C4-2B (cell line): ENCODE measurements at regions not wholly inside any gene's neighbourhood (a gene's known extent, or its start where the extent isn't known, plus 50 kb on each side); places are given as distances from the start of the nearest gene placed in this dataset.

Experiments used
- H3K27ac ChIP-seq: fragments of 450-650 bp; 2 replicates; pipeline ENCODE4 v1.5.1; 2017
- ZFX ChIP-seq: fragments of 450-650 bp; IDR thresholded peaks from 2 replicates; pipeline ENCODE4 v1.6.1; 2017
- TF ChIP-seq, protein P1 (sequence below): fragments of 450-650 bp; conservative IDR thresholded peaks from 2 replicates; pipeline ENCODE4 v1.5.1; 2017; ENCODE audit warnings: mild to moderate bottlenecking

DNA sequence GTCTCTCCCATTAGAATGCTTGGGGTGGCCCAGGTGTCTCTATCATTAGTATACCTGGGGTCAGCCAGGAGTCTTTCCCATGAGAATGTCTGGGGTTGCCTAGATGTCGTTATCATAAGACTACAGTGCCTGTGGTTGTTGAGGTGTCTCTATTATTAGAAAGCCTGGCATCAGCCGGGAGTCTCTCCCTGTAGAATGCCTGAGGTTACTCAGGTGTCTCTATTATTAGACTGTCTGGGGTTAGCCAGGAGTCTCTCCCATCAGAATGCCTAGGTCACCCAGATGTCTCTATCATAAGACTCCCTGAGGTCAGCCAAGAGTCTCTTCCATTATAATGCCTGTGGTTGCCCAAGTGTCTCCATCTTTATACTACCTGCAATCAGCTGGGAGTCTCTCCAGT, 1541.1 kb downstream of the UQCRFS1 start:
- H3K27ac ChIP-seq, result no peak overlapping the region
- TF ChIP-seq ZFX, result no peak
- TF ChIP-seq, protein P1, sequence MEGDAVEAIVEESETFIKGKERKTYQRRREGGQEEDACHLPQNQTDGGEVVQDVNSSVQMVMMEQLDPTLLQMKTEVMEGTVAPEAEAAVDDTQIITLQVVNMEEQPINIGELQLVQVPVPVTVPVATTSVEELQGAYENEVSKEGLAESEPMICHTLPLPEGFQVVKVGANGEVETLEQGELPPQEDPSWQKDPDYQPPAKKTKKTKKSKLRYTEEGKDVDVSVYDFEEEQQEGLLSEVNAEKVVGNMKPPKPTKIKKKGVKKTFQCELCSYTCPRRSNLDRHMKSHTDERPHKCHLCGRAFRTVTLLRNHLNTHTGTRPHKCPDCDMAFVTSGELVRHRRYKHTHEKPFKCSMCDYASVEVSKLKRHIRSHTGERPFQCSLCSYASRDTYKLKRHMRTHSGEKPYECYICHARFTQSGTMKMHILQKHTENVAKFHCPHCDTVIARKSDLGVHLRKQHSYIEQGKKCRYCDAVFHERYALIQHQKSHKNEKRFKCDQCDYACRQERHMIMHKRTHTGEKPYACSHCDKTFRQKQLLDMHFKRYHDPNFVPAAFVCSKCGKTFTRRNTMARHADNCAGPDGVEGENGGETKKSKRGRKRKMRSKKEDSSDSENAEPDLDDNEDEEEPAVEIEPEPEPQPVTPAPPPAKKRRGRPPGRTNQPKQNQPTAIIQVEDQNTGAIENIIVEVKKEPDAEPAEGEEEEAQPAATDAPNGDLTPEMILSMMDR, result no peak

DNA sequence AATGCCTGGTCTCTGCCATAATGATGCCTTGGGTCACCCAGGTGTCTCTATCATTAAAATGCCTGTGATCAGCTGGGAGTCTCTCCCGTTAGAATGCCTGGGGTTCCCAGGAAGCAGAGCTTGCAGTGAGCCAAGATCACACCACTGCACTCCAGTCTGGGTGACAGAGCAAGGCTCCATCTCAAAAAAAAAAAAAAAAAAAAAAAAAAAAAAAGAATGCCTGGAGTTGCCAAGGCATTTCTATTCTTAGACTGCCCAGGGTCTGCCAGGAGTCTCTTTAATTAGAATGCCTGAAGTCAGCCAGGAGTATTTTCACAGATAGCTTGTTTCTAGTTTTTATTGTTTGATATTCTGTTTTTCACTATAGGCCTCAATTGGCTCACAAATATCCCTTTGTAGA, 1552.5 kb downstream of the UQCRFS1 start:
- TF ChIP-seq, protein P1, result no peak
- no peak for TF ChIP-seq ZFX
- H3K27ac ChIP-seq, result no peak overlapping the region

DNA sequence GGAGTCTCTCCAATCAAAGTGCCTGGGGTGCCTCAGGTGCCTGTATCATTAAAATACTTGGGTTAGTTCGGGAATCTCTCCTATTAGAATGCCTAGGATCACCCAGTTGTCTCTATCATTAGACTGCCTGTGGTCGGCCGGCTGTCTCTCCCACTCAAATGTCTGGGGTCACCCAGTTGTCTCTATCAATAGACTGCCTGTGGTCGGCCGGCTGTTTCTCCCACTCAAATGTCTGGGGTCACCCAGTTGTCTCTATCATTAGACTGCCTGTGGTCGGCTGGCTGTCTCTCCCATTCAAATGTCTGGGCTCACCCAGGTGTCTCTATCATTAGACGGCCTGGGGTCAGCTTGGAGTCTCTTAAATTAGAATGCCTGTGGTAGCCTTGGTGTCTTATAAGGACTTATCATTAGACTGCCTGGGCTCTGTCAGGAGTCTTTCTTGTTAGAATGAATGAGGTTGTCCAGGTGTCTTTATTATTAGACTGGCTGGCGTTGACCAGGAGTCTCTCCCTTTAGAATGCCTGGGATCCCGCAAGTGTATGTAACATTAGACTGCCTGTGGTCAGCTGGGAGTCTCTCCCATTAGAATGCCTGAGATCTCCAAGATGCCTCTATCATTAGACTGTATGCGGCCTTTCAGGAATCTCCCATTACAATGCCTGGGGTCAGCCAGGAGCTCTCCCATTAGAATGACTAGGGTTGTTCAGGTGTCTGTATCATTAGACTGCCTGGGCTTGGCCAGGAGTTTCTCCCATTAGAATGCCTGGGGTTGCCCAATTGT, 1555.5 kb downstream of the UQCRFS1 start:
- TF ChIP-seq ZFX, result no peak
- TF ChIP-seq, protein P1, result no peak
- no peak overlapping the region for H3K27ac ChIP-seq

DNA sequence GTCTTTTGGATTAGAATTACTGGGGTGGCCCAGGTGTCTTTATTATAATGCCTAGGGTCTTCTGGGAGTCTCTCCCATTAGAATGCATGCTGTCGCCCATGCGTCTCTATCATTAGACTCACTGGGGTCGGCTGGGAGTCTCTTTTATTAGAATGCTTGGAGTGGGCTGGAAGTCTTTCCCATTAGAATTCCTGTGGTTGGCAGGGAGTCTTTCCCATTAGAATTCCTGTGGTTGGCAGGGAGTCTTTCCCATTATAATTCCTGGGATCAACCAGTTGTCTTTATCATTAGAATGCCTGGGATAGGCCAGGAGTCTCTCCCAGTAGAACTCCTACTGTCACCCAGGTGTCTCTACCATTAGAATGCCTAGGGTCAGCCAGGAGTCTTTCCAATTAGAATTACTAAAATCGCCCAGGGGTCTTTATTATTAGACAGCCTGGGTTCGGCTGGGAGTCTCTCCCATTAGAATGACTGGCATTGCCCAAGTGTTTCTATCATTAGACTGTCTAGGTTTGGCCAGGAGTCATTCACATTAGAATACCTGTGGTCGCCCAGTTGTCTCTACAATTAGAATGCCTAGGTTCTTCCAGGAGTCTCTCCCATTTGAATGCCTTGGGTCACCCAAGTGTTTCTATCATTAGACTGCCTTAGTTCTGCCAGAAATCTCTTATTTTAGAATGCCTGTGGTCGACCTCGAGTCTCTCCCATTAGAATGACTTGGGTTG, 1558.5 kb downstream of the UQCRFS1 start:
- TF ChIP-seq, protein P1, result no peak
- no peak for TF ChIP-seq ZFX
- no peak overlapping the region for H3K27ac ChIP-seq

DNA sequence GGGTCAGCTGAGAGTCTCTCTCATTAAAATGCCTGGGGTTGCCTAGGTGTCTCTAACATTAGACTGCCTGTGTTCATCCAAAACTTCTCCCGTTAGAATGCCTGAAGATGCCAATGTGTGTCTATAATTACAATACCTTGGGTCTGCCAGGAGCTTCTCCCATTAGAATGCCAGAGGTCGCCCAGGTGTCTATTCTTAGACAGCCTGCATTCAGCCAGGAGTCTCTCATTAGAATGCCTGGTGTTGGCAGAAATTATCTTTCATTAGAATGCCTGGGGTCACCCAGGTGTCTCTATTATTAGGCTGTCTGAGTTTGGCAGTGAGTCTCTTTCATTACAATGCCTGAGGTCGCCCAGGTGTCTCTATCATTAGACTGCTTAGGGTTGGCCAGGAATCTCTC, 1560.2 kb downstream of the UQCRFS1 start:
- TF ChIP-seq, protein P1, result no peak
- TF ChIP-seq ZFX, result no peak
- no peak overlapping the region for H3K27ac ChIP-seq

DNA sequence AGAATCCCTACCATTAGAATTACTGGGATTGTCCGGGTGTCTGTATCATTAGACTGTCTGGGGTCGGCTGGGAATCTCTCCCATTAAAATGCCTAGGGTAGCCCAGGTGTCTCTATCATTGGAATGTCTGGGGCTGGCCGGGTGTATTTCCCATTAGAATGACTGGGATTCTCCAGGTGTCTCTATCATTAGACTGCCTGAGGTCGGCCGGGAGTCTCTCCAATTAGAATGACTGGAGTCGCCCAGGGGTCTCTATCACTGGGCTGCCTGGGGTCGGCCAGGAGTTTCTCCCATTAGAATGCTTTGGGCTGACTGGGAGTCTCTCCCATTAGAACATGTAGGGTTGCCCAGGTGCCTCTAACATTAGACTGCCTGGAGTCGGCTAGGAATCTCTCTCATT, 1560.7 kb downstream of the UQCRFS1 start:
- TF ChIP-seq, protein P1, result no peak
- no peak for TF ChIP-seq ZFX
- no peak overlapping the region for H3K27ac ChIP-seq

DNA sequence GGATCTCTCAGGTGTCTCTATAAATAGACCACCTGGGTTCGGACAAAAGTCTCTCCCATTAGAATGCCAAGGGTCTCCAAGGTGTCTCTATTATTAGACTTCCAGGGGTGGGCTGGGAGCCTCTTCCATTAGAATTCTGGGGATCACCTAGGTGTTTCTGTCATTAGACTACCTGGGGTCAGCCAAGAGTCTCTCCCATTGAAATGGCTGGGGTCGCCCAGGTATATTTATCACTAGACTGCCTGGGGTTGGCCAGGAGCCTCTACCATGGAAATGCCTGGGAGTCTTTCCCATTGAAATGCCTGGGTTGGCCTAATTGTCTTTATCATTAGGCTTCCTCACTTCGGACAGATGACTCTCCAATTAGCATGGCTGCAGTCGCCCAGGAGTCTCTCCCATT, 1565.5 kb downstream of the UQCRFS1 start:
- H3K27ac ChIP-seq, result no peak overlapping the region
- TF ChIP-seq, protein P1, result no peak
- TF ChIP-seq ZFX, result no peak
